GM19328 (cell line): ENCODE measurements at regions not wholly inside any gene's neighbourhood (a gene's known extent, or its start where the extent isn't known, plus 50 kb on each side); places are given as distances from the start of the nearest gene placed in this dataset.

Experiments used
- ATAC-seq: cut with Tn5 transposase; IDR thresholded peaks from one replicate; pipeline ENCODE4 v1.9.1; 2021; ENCODE audit warnings: mild to moderate bottlenecking, moderate library complexity; ENCODE audit not compliant: unreplicated experiment

DNA sequence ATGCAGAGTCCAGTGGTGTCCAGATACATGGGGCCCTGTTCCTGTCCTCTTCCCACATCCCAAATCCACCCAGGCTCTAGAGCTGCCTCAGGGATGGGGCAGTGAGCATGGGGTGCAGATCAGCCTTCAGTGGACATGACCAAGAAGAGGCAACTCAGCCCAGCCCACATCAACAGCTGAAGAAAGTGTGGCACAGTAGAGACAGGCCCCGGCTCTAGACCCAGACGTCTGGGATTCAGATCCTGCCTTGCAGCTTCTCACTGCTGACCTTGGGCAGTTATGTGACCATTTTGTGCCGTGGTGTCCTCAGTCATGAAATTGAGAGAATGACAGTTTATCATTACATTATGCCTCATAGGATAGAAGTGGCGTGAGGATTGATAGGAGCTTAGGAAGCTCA, 54.6 kb upstream of the CST7 start:
- no peak for ATAC-seq

DNA sequence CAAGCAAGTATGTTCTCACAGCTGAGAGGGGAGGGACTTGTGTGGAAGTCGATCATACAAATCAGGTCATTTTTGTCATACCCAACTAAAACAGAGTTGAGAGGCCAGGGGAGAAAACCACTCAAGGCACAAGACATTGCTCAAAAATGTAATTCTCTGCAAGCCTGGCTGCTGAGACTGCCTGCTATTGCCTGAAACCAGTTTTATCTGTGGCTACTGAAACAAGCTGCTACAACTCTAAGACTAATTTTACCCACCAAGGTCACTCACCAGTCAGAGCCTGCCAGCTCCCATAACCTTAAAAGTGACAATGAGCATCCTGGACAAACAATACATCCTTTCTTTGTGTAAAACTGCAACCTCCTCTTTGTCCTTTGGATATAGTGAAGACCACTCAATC, 54.1 kb upstream of the CST7 start:
- ATAC-seq = no peak

DNA sequence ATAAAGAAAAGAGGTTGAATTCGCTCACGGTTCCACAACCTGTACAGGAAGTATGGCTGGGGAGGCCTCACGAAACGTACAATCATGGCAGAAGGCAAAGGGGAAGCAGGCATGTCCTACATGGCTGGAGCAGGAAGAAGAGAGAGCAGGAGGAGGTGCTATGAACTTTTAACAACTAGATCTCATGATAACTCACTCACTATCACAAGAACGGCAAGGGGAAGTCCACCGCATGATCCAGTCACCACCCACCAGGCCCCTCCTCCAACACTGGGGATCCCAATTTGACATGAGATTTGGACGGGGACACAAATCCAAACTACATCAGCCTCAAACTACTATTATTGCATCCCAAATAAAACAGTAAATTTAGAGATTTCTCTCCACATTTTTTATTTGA, 53.6 kb upstream of the CST7 start:
- no peak for ATAC-seq

DNA sequence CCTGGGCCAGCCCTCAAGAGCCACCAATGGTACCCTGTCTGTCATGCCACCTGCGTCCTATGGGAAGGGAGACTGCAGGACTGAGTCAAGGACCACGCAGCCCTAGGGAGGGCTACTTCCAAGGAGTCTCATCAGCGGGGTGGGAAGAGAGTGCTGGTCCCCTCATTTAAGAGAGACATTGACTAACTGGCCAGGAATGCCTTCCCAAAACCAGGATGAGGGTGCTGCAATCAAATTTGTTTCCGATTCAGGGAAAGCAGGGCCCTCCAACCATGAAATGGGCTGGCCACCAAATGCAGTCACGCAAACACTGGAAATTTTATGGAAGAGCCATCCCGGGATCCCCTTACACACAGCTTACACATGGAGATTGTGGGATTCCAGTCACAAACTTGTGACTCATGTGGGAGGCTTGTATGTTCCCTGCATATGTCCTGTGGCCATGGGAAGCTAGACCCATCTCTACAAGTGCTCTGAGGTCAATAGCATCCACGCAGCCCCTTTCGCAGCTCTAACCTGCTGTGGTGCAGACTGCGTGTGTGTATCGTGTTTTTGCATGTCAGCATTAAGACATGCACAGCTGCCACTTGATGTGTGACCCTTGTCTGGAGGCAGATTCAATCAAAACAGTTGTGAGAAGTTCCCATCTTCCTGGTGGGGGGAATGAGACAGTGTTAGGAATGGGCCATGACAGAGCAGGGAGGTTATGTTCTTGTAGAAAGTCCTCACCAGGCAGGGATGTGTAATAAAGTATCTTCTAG, 53.0 kb upstream of the CST7 start:
- no peak for ATAC-seq

DNA sequence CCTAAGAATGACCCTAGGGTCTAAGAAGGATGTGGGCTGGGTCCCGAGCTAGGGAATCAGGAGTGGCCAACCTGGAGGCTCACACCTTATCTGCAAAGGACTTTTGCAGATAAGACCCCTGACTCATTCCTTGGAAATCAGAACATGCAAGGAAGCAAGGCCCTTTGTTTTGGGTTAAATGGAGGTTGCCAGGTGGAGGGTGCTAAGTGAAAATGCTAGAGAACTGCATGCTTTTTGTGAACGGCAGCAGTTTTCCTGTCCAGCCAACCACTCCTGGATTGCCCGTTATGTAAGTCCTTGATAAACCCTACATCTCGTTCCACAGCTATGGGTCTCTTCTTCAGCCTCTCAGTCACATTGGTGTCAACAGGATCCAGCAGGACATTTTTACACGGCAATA, 52.1 kb upstream of the CST7 start:
- no peak for ATAC-seq

DNA sequence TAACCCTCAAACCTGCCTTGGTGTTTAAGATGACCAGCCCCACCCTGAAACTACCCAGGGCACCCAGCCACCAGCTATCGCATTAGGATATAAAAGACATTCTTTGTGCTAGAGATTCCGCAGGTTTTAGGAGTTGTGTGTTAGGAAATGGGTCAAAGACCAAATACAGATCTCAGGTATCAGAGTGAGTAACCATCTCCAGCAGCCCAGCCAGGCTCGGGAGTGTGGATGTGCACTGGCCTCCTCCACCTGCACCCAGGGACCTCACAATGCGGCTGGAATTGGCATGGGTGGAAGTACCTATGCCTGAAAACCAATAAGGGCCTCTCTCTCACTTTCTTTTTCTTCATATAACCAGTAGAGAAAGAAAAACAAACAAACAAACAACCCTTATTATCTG, 51.1 kb upstream of the CST7 start:
- ATAC-seq = no peak

DNA sequence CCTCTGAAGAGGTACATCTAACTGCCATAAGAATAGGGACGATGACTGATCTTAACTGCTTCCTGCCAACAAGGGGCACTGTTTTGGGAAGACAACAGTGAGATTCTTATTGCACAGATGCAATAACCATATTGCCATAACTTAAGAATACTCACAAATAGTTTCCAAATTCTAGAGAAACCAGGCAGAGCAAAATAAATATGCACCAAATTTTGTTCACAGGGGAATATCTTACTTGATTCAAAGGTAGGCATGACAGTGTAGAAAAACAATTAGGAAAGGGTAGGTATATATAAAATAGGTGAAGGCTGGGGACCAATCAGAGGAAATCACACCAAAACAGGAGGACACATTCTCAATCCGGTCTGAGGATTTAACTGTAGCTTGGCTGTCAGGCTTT, 49.9 kb upstream of the CST7 start:
- no peak for ATAC-seq
